A549 (cell line): ENCODE measurements at regions not wholly inside any gene's neighbourhood (a gene's known extent, or its start where the extent isn't known, plus 50 kb on each side); places are given as distances from the start of the nearest gene placed in this dataset.

Experiments used
- ATAC-seq, 2 experiments: fragments of 200-7000 bp in 1 of 2; fragments of >200 bp in 1 of 2; cut with Nextera tagmentation in 1 of 2; cut with Tn5 transposase in 1 of 2; 3 replicates each; pipeline versions ENCODE4 v1.8.0 to v1.9.1; 2018 to 2020; ENCODE audit warnings: mild to moderate bottlenecking in 1 of 2, moderate library complexity in 1 of 2
- CTCF ChIA-PET: fragments of 300-600 bp; sonication (Branson Sonifier 250); formaldehyde crosslinking; extraction: SDS; loops from one replicate; lab custom pipeline; 2021; ENCODE audit warnings: antibody characterized with exemption, inconsistent platforms; lab: Yijun Ruan, JAX
- POLR2A ChIA-PET: fragments of 350-600 bp; formaldehyde crosslinking; extraction: SDS; loops from one replicate; lab custom pipeline; 2021; ENCODE audit warnings: antibody characterized with exemption, inconsistent platforms; lab: Yijun Ruan, JAX
- DNase-seq, 2 experiments: peaks; one replicate each; pipeline versions ENCODE4 v3.0.0 to v3.0.0-alpha.2; 2011 to 2016; ENCODE audit warnings: low read depth in 1 of 2, low spot score in 1 of 2
- FAIRE-seq: peaks from 2 replicates; lab custom pipeline; 2011; peaks lifted over from hg19 to GRCh38; lab: Jason Lieb, UNC
- H3K27ac ChIP-seq, 2 experiments: fragments of >200 bp; sonication (Bioruptor Twin); formaldehyde crosslinking; 3 replicates each; pipeline ENCODE4 v1.5.1; 2016 to 2017
- H3K4me1 ChIP-seq: fragments of >200 bp; sonication (Bioruptor Twin); formaldehyde crosslinking; 3 replicates; pipeline ENCODE4 v1.6.1; 2016
- H3K4me2 ChIP-seq: fragments of >200 bp; sonication (Bioruptor Twin); formaldehyde crosslinking; 3 replicates; pipeline ENCODE4 v1.6.1; 2016
- H3K4me3 ChIP-seq: fragments of >200 bp; sonication (Bioruptor Twin); formaldehyde crosslinking; 3 replicates; pipeline ENCODE4 v1.5.1; 2016
- H3K9me3 ChIP-seq: fragments of >200 bp; sonication (Bioruptor Twin); formaldehyde crosslinking; 3 replicates; pipeline ENCODE4 v1.6.1; 2016
- CBX2 ChIP-seq: fragments of 200-600 bp; sonication (generic); IDR thresholded peaks from 2 replicates; pipeline ENCODE4 v1.6.1; 2016; ENCODE audit warnings: low read depth, mild to moderate bottlenecking, borderline replicate concordance
- CBX8 ChIP-seq: fragments of 200-600 bp; sonication (generic); IDR thresholded peaks from 2 replicates; pipeline ENCODE4 v1.6.1; 2016
- CEBPB ChIP-seq, 2 experiments: fragments of >200 bp in 1 of 2; sonication (Bioruptor Twin) in 1 of 2; formaldehyde crosslinking in 1 of 2; IDR thresholded peaks; 2 replicates each; pipeline ENCODE4 v1.6.1; 2012 to 2016
- CHD2 ChIP-seq: fragments of 150-350 bp; IDR thresholded peaks from 2 replicates; pipeline ENCODE4 v1.6.1; 2014; ENCODE audit warnings: low read length; ENCODE audit not compliant: partially characterized antibody
- EHF ChIP-seq: fragments of 250-450 bp; sonication (Bioruptor Pico); IDR thresholded peaks from 2 replicates; pipeline ENCODE4 v1.5.0; 2020; ENCODE audit warnings: mild to moderate bottlenecking
- EHMT2 ChIP-seq: fragments of 200-600 bp; sonication (generic); IDR thresholded peaks from 2 replicates; pipeline ENCODE4 v1.6.1; 2016; ENCODE audit warnings: antibody characterized with exemption, low read depth, mild to moderate bottlenecking, moderate library complexity
- FOXS1 ChIP-seq: fragments of 250-450 bp; sonication (Bioruptor Pico); IDR thresholded peaks from 2 replicates; pipeline ENCODE4 v1.5.0; 2020; ENCODE audit warnings: mild to moderate bottlenecking, moderate library complexity
- GATA3 ChIP-seq: IDR thresholded peaks from 2 replicates; pipeline ENCODE4 v1.6.1; 2012; ENCODE audit warnings: borderline replicate concordance
- HEYL ChIP-seq: fragments of 250-450 bp; sonication (Bioruptor Pico); IDR thresholded peaks from 2 replicates; pipeline ENCODE4 v1.8.0; 2021; ENCODE audit warnings: mild to moderate bottlenecking, moderate library complexity
- HOXA7 ChIP-seq: fragments of 250-450 bp; sonication (Bioruptor Pico); IDR thresholded peaks from 2 replicates; pipeline ENCODE4 v1.5.0; 2020; ENCODE audit warnings: mild to moderate bottlenecking, moderate library complexity
- JUNB ChIP-seq: fragments of >200 bp; sonication (Bioruptor Twin); formaldehyde crosslinking; IDR thresholded peaks from 2 replicates; pipeline ENCODE4 v1.6.1; 2016
- KDM5A ChIP-seq: fragments of 200-600 bp; sonication (generic); IDR thresholded peaks from 2 replicates; pipeline ENCODE4 v1.6.1; 2016; ENCODE audit warnings: antibody characterized with exemption, mild to moderate bottlenecking
- NFE2L2 ChIP-seq: fragments of 150-350 bp; conservative IDR thresholded peaks from 2 replicates; pipeline ENCODE4 v1.6.1; 2014; ENCODE audit warnings: low read length
- NR3C1 ChIP-seq: fragments of >200 bp; sonication (Bioruptor Twin); formaldehyde crosslinking; IDR thresholded peaks from 3 replicates; pipeline ENCODE4 v1.6.1; 2017
- SMC3 ChIP-seq: fragments of >200 bp; sonication (Bioruptor Twin); formaldehyde crosslinking; IDR thresholded peaks from 3 replicates; pipeline ENCODE4 v1.6.1; 2018; ENCODE audit warnings: inconsistent platforms
- SREBF2 ChIP-seq: fragments of 450-650 bp; IDR thresholded peaks from 2 replicates; pipeline ENCODE4 v1.6.1; 2014; ENCODE audit warnings: mild to moderate bottlenecking, moderate library complexity
- ZC3H11A ChIP-seq: fragments of 450-650 bp; IDR thresholded peaks from 2 replicates; pipeline ENCODE4 v1.6.1; 2014; ENCODE audit warnings: antibody characterized with exemption, mild to moderate bottlenecking
- ZFP36 ChIP-seq: fragments of 450-650 bp; IDR thresholded peaks from 2 replicates; pipeline ENCODE4 v1.6.1; 2014; ENCODE audit warnings: borderline replicate concordance; ENCODE audit not compliant: partially characterized antibody
- ZSCAN20 ChIP-seq: fragments of 250-450 bp; sonication (Bioruptor Pico); IDR thresholded peaks from 2 replicates; pipeline ENCODE4 v1.8.0; 2022; ENCODE audit warnings: mild to moderate bottlenecking, moderate library complexity
- WGBS: methylation state at CpG from one replicate; pipeline ENCODE4 v1.1.6; 2017; ENCODE audit errors: missing lambda C conversion rate; 5-methylcytosine and 5-hydroxymethylcytosine counted together
- TF ChIP-seq, protein P1 (sequence below): fragments of 150-350 bp; IDR thresholded peaks from 2 replicates; pipeline ENCODE4 v1.6.1; 2014; ENCODE audit warnings: low read depth, mild to moderate bottlenecking, low read length
- TF ChIP-seq, protein P2 (sequence below): fragments of >200 bp; sonication (Bioruptor Twin); formaldehyde crosslinking; IDR thresholded peaks from 3 replicates; pipeline ENCODE4 v1.5.1; 2016
- TF ChIP-seq, protein P3 (sequence below): IDR thresholded peaks from 2 replicates; pipeline ENCODE4 v1.6.1; 2012
- TF ChIP-seq, protein P4 (sequence below): IDR thresholded peaks from 2 replicates; pipeline ENCODE4 v1.6.1; 2012
- TF ChIP-seq, protein P5 (sequence below): fragments of 200-600 bp; sonication (generic); IDR thresholded peaks from 2 replicates; pipeline ENCODE4 v1.6.1; 2016; ENCODE audit warnings: antibody characterized with exemption, mild to moderate bottlenecking, moderate library complexity
- TF ChIP-seq, protein P6 (sequence below): fragments of 250-450 bp; sonication (Bioruptor Pico); IDR thresholded peaks from 2 replicates; pipeline ENCODE4 v1.5.0; 2021; ENCODE audit warnings: mild to moderate bottlenecking, moderate library complexity, borderline replicate concordance
- TF ChIP-seq, protein P7 (sequence below): fragments of >200 bp; sonication (Bioruptor Twin); formaldehyde crosslinking; IDR thresholded peaks from 3 replicates; pipeline ENCODE4 v1.6.1; 2016

DNA sequence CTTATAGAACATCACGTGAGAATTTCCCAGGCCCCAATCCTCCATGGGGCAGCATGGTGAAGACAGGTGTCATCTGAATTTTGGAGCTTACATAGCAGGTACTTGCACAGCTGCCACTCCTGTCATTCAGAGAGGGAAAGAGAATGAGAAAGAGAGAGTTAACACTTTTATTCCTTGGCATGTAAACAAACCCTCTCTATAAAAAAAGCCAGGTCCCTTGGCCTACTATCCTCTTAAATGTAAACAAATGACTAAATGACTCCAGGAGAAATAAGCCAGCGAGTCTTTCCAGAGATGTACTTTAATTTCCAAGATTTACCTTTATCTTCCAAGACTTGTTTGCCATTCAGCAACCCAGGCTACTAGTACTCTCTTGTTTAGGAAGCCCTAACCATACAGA is 195.3 kb upstream of the HTR2A start (continued):
- TF ChIP-seq, protein P1, sequence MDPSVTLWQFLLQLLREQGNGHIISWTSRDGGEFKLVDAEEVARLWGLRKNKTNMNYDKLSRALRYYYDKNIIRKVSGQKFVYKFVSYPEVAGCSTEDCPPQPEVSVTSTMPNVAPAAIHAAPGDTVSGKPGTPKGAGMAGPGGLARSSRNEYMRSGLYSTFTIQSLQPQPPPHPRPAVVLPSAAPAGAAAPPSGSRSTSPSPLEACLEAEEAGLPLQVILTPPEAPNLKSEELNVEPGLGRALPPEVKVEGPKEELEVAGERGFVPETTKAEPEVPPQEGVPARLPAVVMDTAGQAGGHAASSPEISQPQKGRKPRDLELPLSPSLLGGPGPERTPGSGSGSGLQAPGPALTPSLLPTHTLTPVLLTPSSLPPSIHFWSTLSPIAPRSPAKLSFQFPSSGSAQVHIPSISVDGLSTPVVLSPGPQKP, result no peak
- TF ChIP-seq NFE2L2 (no peak), CEBPB (IDR thresholded peaks at IDR 0.05) (no peak), JUNB (no peak), SMC3 (no peak), KDM5A (no peak)
- TF ChIP-seq, protein P2, sequence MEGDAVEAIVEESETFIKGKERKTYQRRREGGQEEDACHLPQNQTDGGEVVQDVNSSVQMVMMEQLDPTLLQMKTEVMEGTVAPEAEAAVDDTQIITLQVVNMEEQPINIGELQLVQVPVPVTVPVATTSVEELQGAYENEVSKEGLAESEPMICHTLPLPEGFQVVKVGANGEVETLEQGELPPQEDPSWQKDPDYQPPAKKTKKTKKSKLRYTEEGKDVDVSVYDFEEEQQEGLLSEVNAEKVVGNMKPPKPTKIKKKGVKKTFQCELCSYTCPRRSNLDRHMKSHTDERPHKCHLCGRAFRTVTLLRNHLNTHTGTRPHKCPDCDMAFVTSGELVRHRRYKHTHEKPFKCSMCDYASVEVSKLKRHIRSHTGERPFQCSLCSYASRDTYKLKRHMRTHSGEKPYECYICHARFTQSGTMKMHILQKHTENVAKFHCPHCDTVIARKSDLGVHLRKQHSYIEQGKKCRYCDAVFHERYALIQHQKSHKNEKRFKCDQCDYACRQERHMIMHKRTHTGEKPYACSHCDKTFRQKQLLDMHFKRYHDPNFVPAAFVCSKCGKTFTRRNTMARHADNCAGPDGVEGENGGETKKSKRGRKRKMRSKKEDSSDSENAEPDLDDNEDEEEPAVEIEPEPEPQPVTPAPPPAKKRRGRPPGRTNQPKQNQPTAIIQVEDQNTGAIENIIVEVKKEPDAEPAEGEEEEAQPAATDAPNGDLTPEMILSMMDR, result no peak
- TF ChIP-seq, protein P3, sequence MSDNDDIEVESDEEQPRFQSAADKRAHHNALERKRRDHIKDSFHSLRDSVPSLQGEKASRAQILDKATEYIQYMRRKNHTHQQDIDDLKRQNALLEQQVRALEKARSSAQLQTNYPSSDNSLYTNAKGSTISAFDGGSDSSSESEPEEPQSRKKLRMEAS, result no peak
- TF ChIP-seq, protein P4, sequence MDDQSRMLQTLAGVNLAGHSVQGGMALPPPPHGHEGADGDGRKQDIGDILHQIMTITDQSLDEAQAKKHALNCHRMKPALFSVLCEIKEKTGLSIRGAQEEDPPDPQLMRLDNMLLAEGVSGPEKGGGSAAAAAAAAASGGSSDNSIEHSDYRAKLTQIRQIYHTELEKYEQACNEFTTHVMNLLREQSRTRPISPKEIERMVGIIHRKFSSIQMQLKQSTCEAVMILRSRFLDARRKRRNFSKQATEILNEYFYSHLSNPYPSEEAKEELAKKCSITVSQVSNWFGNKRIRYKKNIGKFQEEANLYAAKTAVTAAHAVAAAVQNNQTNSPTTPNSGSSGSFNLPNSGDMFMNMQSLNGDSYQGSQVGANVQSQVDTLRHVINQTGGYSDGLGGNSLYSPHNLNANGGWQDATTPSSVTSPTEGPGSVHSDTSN, result no peak

DNA sequence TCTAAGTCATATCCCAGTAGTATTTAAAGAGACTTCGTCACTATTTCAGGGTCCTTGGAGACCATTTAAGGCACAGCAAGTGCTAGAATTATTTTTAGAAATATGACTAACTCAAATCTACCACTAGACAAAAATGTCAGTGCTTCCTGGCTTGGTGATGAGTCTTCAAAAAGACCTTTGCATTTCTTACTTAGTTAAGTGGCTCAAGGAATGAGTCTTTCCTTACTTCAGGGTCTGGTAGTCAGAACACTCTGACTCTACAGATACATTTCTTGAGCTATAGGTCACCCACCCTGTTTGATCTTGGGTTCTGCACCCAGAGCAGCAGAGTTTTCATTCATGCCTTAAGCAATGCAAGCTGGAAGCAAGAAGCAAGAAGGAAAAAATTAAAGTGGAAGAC is 191.0 kb upstream of the HTR2A start:
- POLR2A ChIA-PET, result no interaction called here
- WGBS, result 0% methylated on average over 1 of the region's 1 CpG
- no peak for TF ChIP-seq EHF (CRISPR knock-in tag)
- TF ChIP-seq ZFP36, result no peak
- TF ChIP-seq NFE2L2, result no peak
- no peak for TF ChIP-seq FOXS1 (CRISPR knock-in tag)
- TF ChIP-seq GATA3, result no peak
- no peak for TF ChIP-seq EHMT2
- no peak for TF ChIP-seq ZSCAN20 (CRISPR knock-in tag)
- no peak for TF ChIP-seq CBX2
- TF ChIP-seq, protein P4, result no peak
- TF ChIP-seq, protein P5, sequence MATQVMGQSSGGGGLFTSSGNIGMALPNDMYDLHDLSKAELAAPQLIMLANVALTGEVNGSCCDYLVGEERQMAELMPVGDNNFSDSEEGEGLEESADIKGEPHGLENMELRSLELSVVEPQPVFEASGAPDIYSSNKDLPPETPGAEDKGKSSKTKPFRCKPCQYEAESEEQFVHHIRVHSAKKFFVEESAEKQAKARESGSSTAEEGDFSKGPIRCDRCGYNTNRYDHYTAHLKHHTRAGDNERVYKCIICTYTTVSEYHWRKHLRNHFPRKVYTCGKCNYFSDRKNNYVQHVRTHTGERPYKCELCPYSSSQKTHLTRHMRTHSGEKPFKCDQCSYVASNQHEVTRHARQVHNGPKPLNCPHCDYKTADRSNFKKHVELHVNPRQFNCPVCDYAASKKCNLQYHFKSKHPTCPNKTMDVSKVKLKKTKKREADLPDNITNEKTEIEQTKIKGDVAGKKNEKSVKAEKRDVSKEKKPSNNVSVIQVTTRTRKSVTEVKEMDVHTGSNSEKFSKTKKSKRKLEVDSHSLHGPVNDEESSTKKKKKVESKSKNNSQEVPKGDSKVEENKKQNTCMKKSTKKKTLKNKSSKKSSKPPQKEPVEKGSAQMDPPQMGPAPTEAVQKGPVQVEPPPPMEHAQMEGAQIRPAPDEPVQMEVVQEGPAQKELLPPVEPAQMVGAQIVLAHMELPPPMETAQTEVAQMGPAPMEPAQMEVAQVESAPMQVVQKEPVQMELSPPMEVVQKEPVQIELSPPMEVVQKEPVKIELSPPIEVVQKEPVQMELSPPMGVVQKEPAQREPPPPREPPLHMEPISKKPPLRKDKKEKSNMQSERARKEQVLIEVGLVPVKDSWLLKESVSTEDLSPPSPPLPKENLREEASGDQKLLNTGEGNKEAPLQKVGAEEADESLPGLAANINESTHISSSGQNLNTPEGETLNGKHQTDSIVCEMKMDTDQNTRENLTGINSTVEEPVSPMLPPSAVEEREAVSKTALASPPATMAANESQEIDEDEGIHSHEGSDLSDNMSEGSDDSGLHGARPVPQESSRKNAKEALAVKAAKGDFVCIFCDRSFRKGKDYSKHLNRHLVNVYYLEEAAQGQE, result no peak
- TF ChIP-seq CHD2, result no peak
- TF ChIP-seq ZC3H11A, result no peak
- TF ChIP-seq, protein P6, sequence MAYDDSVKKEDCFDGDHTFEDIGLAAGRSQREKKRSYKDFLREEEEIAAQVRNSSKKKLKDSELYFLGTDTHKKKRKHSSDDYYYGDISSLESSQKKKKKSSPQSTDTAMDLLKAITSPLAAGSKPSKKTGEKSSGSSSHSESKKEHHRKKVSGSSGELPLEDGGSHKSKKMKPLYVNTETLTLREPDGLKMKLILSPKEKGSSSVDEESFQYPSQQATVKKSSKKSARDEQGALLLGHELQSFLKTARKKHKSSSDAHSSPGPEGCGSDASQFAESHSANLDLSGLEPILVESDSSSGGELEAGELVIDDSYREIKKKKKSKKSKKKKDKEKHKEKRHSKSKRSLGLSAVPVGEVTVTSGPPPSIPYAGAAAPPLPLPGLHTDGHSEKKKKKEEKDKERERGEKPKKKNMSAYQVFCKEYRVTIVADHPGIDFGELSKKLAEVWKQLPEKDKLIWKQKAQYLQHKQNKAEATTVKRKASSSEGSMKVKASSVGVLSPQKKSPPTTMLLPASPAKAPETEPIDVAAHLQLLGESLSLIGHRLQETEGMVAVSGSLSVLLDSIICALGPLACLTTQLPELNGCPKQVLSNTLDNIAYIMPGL (CRISPR knock-in tag), result no peak
- TF ChIP-seq, protein P7, sequence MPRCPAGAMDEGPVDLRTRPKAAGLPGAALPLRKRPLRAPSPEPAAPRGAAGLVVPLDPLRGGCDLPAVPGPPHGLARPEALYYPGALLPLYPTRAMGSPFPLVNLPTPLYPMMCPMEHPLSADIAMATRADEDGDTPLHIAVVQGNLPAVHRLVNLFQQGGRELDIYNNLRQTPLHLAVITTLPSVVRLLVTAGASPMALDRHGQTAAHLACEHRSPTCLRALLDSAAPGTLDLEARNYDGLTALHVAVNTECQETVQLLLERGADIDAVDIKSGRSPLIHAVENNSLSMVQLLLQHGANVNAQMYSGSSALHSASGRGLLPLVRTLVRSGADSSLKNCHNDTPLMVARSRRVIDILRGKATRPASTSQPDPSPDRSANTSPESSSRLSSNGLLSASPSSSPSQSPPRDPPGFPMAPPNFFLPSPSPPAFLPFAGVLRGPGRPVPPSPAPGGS, result no peak
- no peak for TF ChIP-seq CBX8
- TF ChIP-seq HEYL (CRISPR knock-in tag), result no peak
- no peak for TF ChIP-seq SREBF2
- TF ChIP-seq HOXA7, result no peak
- no peak for TF ChIP-seq NR3C1
- Histone ChIP-seq H3K4me2 (no peak overlapping the region), H3K4me3 (no peak overlapping the region), H3K27ac (no peak overlapping the region), H3K9me3 (no peaks in the 10 kb centered on the region), H3K4me1 (no peaks in the 10 kb centered on the region)
- DNase-seq (no peak), ATAC-seq (no peak), FAIRE-seq (no peak)
- CTCF ChIA-PET, result no interaction called here
